ENCODE measurements at regions not wholly inside any gene's neighbourhood (a gene's known extent, or its start where the extent isn't known, plus 50 kb on each side); places are given as distances from the start of the nearest gene placed in this dataset.

DNA sequence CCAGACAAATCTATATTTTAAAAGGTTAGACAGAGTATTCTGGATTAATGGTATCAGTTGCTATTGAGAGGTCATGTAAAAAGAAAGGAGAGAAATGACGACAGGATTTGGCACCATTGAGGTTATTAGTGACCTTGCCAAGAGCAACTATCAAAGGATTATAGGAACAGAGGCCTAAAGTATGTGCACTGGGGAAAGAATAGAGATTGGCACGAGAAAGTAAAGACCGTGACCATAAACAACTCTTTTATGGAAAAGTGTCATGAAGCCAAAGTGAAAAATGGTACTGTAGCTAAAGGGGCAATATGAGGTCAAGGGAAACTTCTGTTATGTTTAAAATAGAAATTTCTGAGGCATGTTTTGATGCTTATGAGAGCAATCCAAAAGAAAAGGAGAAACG, 115.2 kb upstream of the KIF2B start:
- Histone ChIP-seq H4K8ac (ENCODE audit: low read depth, low read length) (no peak overlapping the region), H2AK5ac (ENCODE audit: low read depth, low read length) (no peak overlapping the region), H3K27ac (replicated peaks; ENCODE audit: low read length) (no peak overlapping the region), H3K9ac (ENCODE audit: low read depth, low read length, poor library complexity) (no peak overlapping the region), H2BK120ac (ENCODE audit: low read depth, low read length) (no peak overlapping the region), H3K36me3 (replicated peaks in 1 of 2; ENCODE audit: control insufficient read depth in 2 of 2, insufficient read depth in 2 of 2, low read length in 2 of 2) (no peaks in the 10 kb centered on the region), H3K14ac (ENCODE audit: low read length) (no peak overlapping the region), H3K79me1 (ENCODE audit: low read depth, low read length) (no peaks in the 10 kb centered on the region), H3K4me3 (ENCODE audit: low read length in 2 of 2) (no peak overlapping the region), H3K4ac (ENCODE audit: low read length) (no peak overlapping the region), H2BK15ac (ENCODE audit: low read length) (no peak overlapping the region), H2AFZ (ENCODE audit: low read length) (no peak overlapping the region), H3K4me1 (ENCODE audit: control insufficient read depth in 2 of 2, insufficient read depth in 1 of 2, low read depth in 1 of 2, low read length in 2 of 2) (no peaks in the 10 kb centered on the region), H2BK12ac (ENCODE audit: low read length) (no peak overlapping the region), H3K27me3 (ENCODE audit: control insufficient read depth in 3 of 3, insufficient read depth in 3 of 3, low read depth in 1 of 3, low read length in 3 of 3) (no peaks in the 10 kb centered on the region), H3K4me2 (ENCODE audit: insufficient read depth, low read length, poor library complexity, severe bottlenecking) (no peak overlapping the region), H2BK5ac (ENCODE audit: low read length) (no peak overlapping the region), H3K18ac (ENCODE audit: low read length) (no peak overlapping the region), H3K9me3 (replicated peaks in 1 of 2; ENCODE audit: control insufficient read depth in 2 of 2, insufficient read depth in 1 of 2, low read depth in 1 of 2, low read length in 2 of 2) (peaks cover 0 to 1% of the 10 kb centered on the region in 2 donors), H3K23ac (ENCODE audit: low read depth, low read length, poor library complexity) (no peak overlapping the region), H4K91ac (ENCODE audit: low read depth, low read length, poor library complexity) (no peak overlapping the region)
- DNase-seq (ENCODE audit: low spot score): no peak
- WGBS, 2 donors (ENCODE audit: extremely low coverage in 2 of 2, insufficient read length in 2 of 2, insufficient replicate concordance in 1 of 2): no CpG with 5 or more reads among the region's 4 CpGs

DNA sequence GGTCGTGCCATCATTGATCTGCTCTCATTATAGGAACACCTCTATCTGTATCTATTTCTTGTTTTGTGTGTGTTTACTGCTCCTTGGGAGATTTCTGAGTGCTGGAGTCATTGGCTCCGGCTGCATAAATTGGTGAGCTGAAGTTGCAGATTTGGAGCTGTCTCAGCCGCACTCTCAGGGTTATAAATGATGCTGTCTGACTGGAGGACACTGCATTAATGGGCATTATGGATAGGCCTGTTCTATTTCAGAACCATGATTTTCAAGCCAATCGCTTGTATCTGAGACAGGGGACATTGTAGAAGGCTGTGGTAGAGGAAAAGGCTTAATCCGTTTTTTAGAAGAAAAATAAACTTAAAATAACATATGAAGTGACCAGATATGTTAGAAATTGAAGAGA, 126.4 kb upstream of the KIF2B start:
- Histone ChIP-seq H2BK12ac (ENCODE audit: low read length) (no peak overlapping the region), H2BK120ac (ENCODE audit: low read depth, low read length) (no peak overlapping the region), H3K27me3 (ENCODE audit: control insufficient read depth in 3 of 3, insufficient read depth in 3 of 3, low read depth in 1 of 3, low read length in 3 of 3) (no peaks in the 10 kb centered on the region), H2BK5ac (ENCODE audit: low read length) (no peak overlapping the region), H3K36me3 (replicated peaks in 1 of 2; ENCODE audit: control insufficient read depth in 2 of 2, insufficient read depth in 2 of 2, low read length in 2 of 2) (no peaks in the 10 kb centered on the region), H2BK15ac (ENCODE audit: low read length) (no peak overlapping the region), H4K91ac (ENCODE audit: low read depth, low read length, poor library complexity) (no peak overlapping the region), H3K27ac (replicated peaks; ENCODE audit: low read length) (no peak overlapping the region), H3K4me3 (ENCODE audit: low read length in 2 of 2) (no peak overlapping the region), H3K9ac (ENCODE audit: low read depth, low read length, poor library complexity) (no peak overlapping the region), H3K79me1 (ENCODE audit: low read depth, low read length) (no peaks in the 10 kb centered on the region), H2AK5ac (ENCODE audit: low read depth, low read length) (no peak overlapping the region), H3K4ac (ENCODE audit: low read length) (no peak overlapping the region), H3K4me2 (ENCODE audit: insufficient read depth, low read length, poor library complexity, severe bottlenecking) (no peak overlapping the region), H3K14ac (ENCODE audit: low read length) (no peak overlapping the region), H2AFZ (ENCODE audit: low read length) (no peak overlapping the region), H3K18ac (ENCODE audit: low read length) (no peak overlapping the region), H3K23ac (ENCODE audit: low read depth, low read length, poor library complexity) (no peak overlapping the region), H3K4me1 (ENCODE audit: control insufficient read depth in 2 of 2, insufficient read depth in 1 of 2, low read depth in 1 of 2, low read length in 2 of 2) (no peaks in the 10 kb centered on the region), H4K8ac (ENCODE audit: low read depth, low read length) (no peak overlapping the region), H3K9me3 (replicated peaks in 1 of 2; ENCODE audit: control insufficient read depth in 2 of 2, insufficient read depth in 1 of 2, low read depth in 1 of 2, low read length in 2 of 2) (no peaks in the 10 kb centered on the region)
- no CpG with 5 or more reads among the region's 5 CpGs for WGBS, 2 donors (ENCODE audit: extremely low coverage in 2 of 2, insufficient read length in 2 of 2, insufficient replicate concordance in 1 of 2)
- DNase-seq (ENCODE audit: low spot score): no peak

DNA sequence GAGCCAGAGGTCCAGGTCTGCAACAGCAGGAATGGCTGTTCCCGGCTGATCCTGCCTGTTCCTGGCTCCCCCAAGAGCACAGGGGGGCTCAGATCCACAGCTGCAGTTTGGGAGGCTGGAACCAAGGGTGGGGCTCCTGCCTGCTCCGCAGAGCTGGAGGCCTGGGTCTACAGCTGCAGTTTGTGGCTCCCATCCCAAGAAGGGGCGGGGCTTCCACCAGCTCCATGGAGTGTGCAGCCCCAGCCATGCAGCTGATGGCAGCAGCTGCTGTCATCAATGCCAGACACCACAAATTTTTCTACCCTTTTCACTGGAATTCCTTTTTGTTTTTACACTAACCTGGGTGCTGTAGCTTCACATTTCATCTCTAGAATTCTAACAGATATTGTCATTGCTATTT, 135.4 kb upstream of the KIF2B start:
- Histone ChIP-seq H3K4me2 (ENCODE audit: insufficient read depth, low read length, poor library complexity, severe bottlenecking) (no peak overlapping the region), H2BK12ac (ENCODE audit: low read length) (no peak overlapping the region), H2AK5ac (ENCODE audit: low read depth, low read length) (no peak overlapping the region), H2BK15ac (ENCODE audit: low read length) (no peak overlapping the region), H3K4me1 (ENCODE audit: control insufficient read depth in 2 of 2, insufficient read depth in 1 of 2, low read depth in 1 of 2, low read length in 2 of 2) (no peaks in the 10 kb centered on the region), H3K23ac (ENCODE audit: low read depth, low read length, poor library complexity) (no peak overlapping the region), H3K79me1 (ENCODE audit: low read depth, low read length) (no peaks in the 10 kb centered on the region), H4K91ac (ENCODE audit: low read depth, low read length, poor library complexity) (no peak overlapping the region), H3K9ac (ENCODE audit: low read depth, low read length, poor library complexity) (no peak overlapping the region), H2AFZ (ENCODE audit: low read length) (peak overlapping the region; percentile 49), H2BK120ac (ENCODE audit: low read depth, low read length) (no peak overlapping the region), H3K14ac (ENCODE audit: low read length) (no peak overlapping the region), H3K27me3 (ENCODE audit: control insufficient read depth in 3 of 3, insufficient read depth in 3 of 3, low read depth in 1 of 3, low read length in 3 of 3) (no peaks in the 10 kb centered on the region), H2BK5ac (ENCODE audit: low read length) (no peak overlapping the region), H3K27ac (replicated peaks; ENCODE audit: low read length) (no peak overlapping the region), H3K9me3 (replicated peaks in 1 of 2; ENCODE audit: control insufficient read depth in 2 of 2, insufficient read depth in 1 of 2, low read depth in 1 of 2, low read length in 2 of 2) (no peaks in the 10 kb centered on the region), H3K18ac (ENCODE audit: low read length) (no peak overlapping the region), H3K36me3 (replicated peaks in 1 of 2; ENCODE audit: control insufficient read depth in 2 of 2, insufficient read depth in 2 of 2, low read length in 2 of 2) (no peaks in the 10 kb centered on the region), H4K8ac (ENCODE audit: low read depth, low read length) (no peak overlapping the region), H3K4me3 (ENCODE audit: low read length in 2 of 2) (no peak overlapping the region), H3K4ac (ENCODE audit: low read length) (no peak overlapping the region)
- no peak for DNase-seq (ENCODE audit: low spot score)
- WGBS, 2 donors (ENCODE audit: extremely low coverage in 2 of 2, insufficient read length in 2 of 2, insufficient replicate concordance in 1 of 2): no CpG with 5 or more reads among the region's 3 CpGs

DNA sequence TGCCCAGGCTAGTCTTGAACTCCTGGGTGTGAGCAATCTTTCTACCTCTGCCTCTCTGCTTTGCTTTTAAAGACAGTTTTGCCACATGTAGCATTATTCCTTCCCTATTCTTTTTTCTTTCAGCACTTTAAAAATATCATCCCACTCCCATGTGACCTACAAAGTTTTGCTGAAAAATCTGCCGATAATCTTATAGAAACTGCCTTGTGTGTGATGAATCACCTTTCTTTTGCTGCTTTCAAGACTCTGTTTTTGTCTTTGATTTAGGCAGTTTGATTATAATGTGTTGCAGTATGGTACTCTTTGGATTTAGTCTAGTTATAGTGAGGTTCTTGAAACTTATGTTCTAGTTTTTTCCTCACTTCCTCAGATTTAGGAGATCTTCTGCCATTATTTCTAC, 142.0 kb upstream of the KIF2B start:
- no peak overlapping the region for H3K14ac ChIP-seq (ENCODE audit: low read length)
- H3K9ac ChIP-seq (ENCODE audit: low read depth, low read length, poor library complexity): no peak overlapping the region
- no peak overlapping the region for H3K4me2 ChIP-seq (ENCODE audit: insufficient read depth, low read length, poor library complexity, severe bottlenecking)
- H2AK5ac ChIP-seq (ENCODE audit: low read depth, low read length): no peak overlapping the region
- H3K27me3 ChIP-seq (ENCODE audit: control insufficient read depth in 3 of 3, insufficient read depth in 3 of 3, low read depth in 1 of 3, low read length in 3 of 3): no peaks in the 10 kb centered on the region
- no peak overlapping the region for H2AFZ ChIP-seq (ENCODE audit: low read length)
- H3K27ac ChIP-seq (replicated peaks; ENCODE audit: low read length): no peak overlapping the region
- H3K36me3 ChIP-seq (replicated peaks in 1 of 2; ENCODE audit: control insufficient read depth in 2 of 2, insufficient read depth in 2 of 2, low read length in 2 of 2): no peaks in the 10 kb centered on the region
- no peak overlapping the region for H4K91ac ChIP-seq (ENCODE audit: low read depth, low read length, poor library complexity)
- H3K23ac ChIP-seq (ENCODE audit: low read depth, low read length, poor library complexity): no peak overlapping the region
- no peak overlapping the region for H3K4me3 ChIP-seq (ENCODE audit: low read length in 2 of 2)
- DNase-seq (ENCODE audit: low spot score): no peak
- no peak overlapping the region for H2BK15ac ChIP-seq (ENCODE audit: low read length)
- no peak overlapping the region for H4K8ac ChIP-seq (ENCODE audit: low read depth, low read length)
- H2BK5ac ChIP-seq (ENCODE audit: low read length): no peak overlapping the region
- no peak overlapping the region for H2BK12ac ChIP-seq (ENCODE audit: low read length)
- no peak overlapping the region for H2BK120ac ChIP-seq (ENCODE audit: low read depth, low read length)
- no peak overlapping the region for H3K18ac ChIP-seq (ENCODE audit: low read length)
- H3K9me3 ChIP-seq (replicated peaks in 1 of 2; ENCODE audit: control insufficient read depth in 2 of 2, insufficient read depth in 1 of 2, low read depth in 1 of 2, low read length in 2 of 2): no peaks in the 10 kb centered on the region
- no peaks in the 10 kb centered on the region for H3K79me1 ChIP-seq (ENCODE audit: low read depth, low read length)
- H3K4me1 ChIP-seq (ENCODE audit: control insufficient read depth in 2 of 2, insufficient read depth in 1 of 2, low read depth in 1 of 2, low read length in 2 of 2): no peaks in the 10 kb centered on the region
- no CpG with 5 or more reads among the region's 1 CpG for WGBS, 2 donors (ENCODE audit: extremely low coverage in 2 of 2, insufficient read length in 2 of 2, insufficient replicate concordance in 1 of 2)
- no peak overlapping the region for H3K4ac ChIP-seq (ENCODE audit: low read length)
